K562 (cell line): ENCODE measurements at regions not wholly inside any gene's neighbourhood (a gene's known extent, or its start where the extent isn't known, plus 50 kb on each side); places are given as distances from the start of the nearest gene placed in this dataset.

Experiments used
- ATAC-seq: fragments of 200-7000 bp; cut with Tn5 transposase; 3 replicates; pipeline ENCODE4 v1.9.1; 2020; ENCODE audit warnings: moderate library complexity
- BruUV-seq: library from RNA; stranded (reverse); fragments of 400-500 nt; replicated peaks from 2 replicates; lab custom pipeline; 2021; lab: Mats Ljungman, UMichigan
- CTCF ChIA-PET: fragments of 300-600 bp; formaldehyde crosslinking; extraction: SDS; loops from one replicate; lab custom pipeline; 2021; ENCODE audit warnings: low intra/inter-chr PET ratio; lab: Yijun Ruan, JAX
- POLR2A ChIA-PET: fragments of 300-600, 350-650 bp; sonication (Branson Sonifier 250); formaldehyde crosslinking; extraction: SDS; loops from one replicate; lab custom pipeline; 2021; ENCODE audit warnings: antibody characterized with exemption, inconsistent platforms; lab: Yijun Ruan, JAX
- DNase-seq, 4 experiments: peaks; one replicate each; pipeline versions ENCODE4 v3.0.0 to v3.0.0-alpha.2; 2011 to 2018; ENCODE audit warnings: low spot score in 3 of 4, mixed read lengths in 3 of 4; ENCODE audit errors: extremely low read depth in 1 of 4
- FAIRE-seq: peaks from 2 replicates; lab custom pipeline; 2011; peaks lifted over from hg19 to GRCh38; lab: Jason Lieb, UNC
- H2AFZ ChIP-seq: 2 replicates; pipeline ENCODE4 v1.6.0; 2011; ENCODE audit warnings: low read depth, low read length, control low read depth, inconsistent platforms
- H3K27ac ChIP-seq: fragments of 200-600 bp; 3 replicates; pipeline ENCODE4 v1.8.0; 2011; ENCODE audit warnings: low read depth, mild to moderate bottlenecking, control low read depth, inconsistent platforms, low read length, moderate library complexity, mixed read lengths; ENCODE audit errors: extremely low read depth
- H3K27me3 ChIP-seq, 2 experiments: fragments of 300-600 bp in 1 of 2; 2 replicates in 1 of 2; 3 replicates in 1 of 2; pipeline versions ENCODE4 v1.6.0 to v1.8.0; 2011; ENCODE audit warnings: inconsistent platforms in 2 of 2, low read length in 2 of 2, mild to moderate bottlenecking in 1 of 2, mixed read lengths in 1 of 2, moderate library complexity in 1 of 2; ENCODE audit not compliant: control insufficient read depth in 2 of 2, insufficient read depth in 2 of 2
- H3K36me3 ChIP-seq: fragments of 300-600 bp; 3 replicates; pipeline ENCODE4 v1.8.0; 2011; ENCODE audit warnings: mild to moderate bottlenecking, low read length, inconsistent platforms; ENCODE audit not compliant: control insufficient read depth, insufficient read depth
- H3K4me1 ChIP-seq, 2 experiments: fragments of 200-600 bp in 1 of 2; replicated peaks in 1 of 2; 2 replicates in 1 of 2; 3 replicates in 1 of 2; pipeline versions ENCODE4 v1.5.1 to v1.8.0; 2011; ENCODE audit warnings: inconsistent platforms in 2 of 2, low read length in 2 of 2, mild to moderate bottlenecking in 1 of 2, mixed read lengths in 1 of 2, moderate library complexity in 1 of 2; ENCODE audit not compliant: control insufficient read depth in 2 of 2, insufficient read depth in 2 of 2
- H3K4me2 ChIP-seq: 2 replicates; pipeline ENCODE4 v1.6.1; 2011; ENCODE audit warnings: low read length, control low read depth, inconsistent platforms, mixed read lengths; ENCODE audit not compliant: insufficient read depth
- H3K4me3 ChIP-seq: fragments of 200-600 bp; sonication (generic), shearing (Covaris generic); 2 replicates; pipeline ENCODE4 v1.5.1; 2016; ENCODE audit warnings: control low read depth, inconsistent platforms
- H3K79me2 ChIP-seq: fragments of 200-600 bp; 3 replicates; pipeline ENCODE4 v1.8.0; 2011; ENCODE audit warnings: low read length, inconsistent platforms; ENCODE audit not compliant: control insufficient read depth, insufficient read depth
- H3K9ac ChIP-seq, 2 experiments: 2 replicates each; pipeline versions ENCODE4 v1.6.0 to v1.6.1; 2011; ENCODE audit warnings: low read depth in 2 of 2, low read length in 2 of 2, control low read depth in 1 of 2, inconsistent platforms in 1 of 2, mild to moderate bottlenecking in 1 of 2, mixed read lengths in 1 of 2; ENCODE audit not compliant: insufficient read depth in 1 of 2
- H3K9me1 ChIP-seq: one replicate; pipeline ENCODE4 v1.6.0; 2011; ENCODE audit warnings: inconsistent platforms, mild to moderate bottlenecking, low read length, moderate library complexity; ENCODE audit not compliant: control insufficient read depth, insufficient read depth
- H3K9me3 ChIP-seq: replicated peaks from 2 replicates; pipeline ENCODE4 v1.5.1; 2011; ENCODE audit warnings: low read depth, low read length, inconsistent platforms; ENCODE audit not compliant: control insufficient read depth, insufficient read depth
- H4K20me1 ChIP-seq: replicated peaks from 2 replicates; pipeline ENCODE4 v1.6.1; 2011; ENCODE audit warnings: low read length, inconsistent platforms, mixed read lengths; ENCODE audit not compliant: control insufficient read depth, insufficient read depth
- BHLHE40 ChIP-seq: IDR thresholded peaks from 2 replicates; pipeline ENCODE4 v1.6.1; 2011; ENCODE audit warnings: low read length, improper control_type of control experiment
- DDX20 ChIP-seq: fragments of 450-650 bp; IDR thresholded peaks from 2 replicates; pipeline ENCODE4 v1.6.1; 2016; ENCODE audit warnings: missing genetic modification characterization, low read depth, mild to moderate bottlenecking, missing compliant biosample characterization, moderate library complexity
- HDAC8 ChIP-seq: fragments of 450-650 bp; IDR thresholded peaks from 2 replicates; pipeline ENCODE4 v1.6.1; 2016; ENCODE audit warnings: mild to moderate bottlenecking, missing genetic modification characterization, moderate library complexity, missing compliant biosample characterization
- HNRNPUL1 ChIP-seq: fragments of 200-400 bp; formaldehyde crosslinking; IDR thresholded peaks from 2 replicates; pipeline ENCODE4 v1.6.1; 2017; ENCODE audit warnings: low read length
- KDM4B ChIP-seq, 2 experiments: fragments of 450-650 bp in 1 of 2; sonication (generic) in 1 of 2; IDR thresholded peaks; 2 replicates each; pipeline ENCODE4 v1.6.1; 2016 to 2017; ENCODE audit warnings: borderline replicate concordance in 2 of 2, antibody characterized with exemption in 1 of 2, low read depth in 1 of 2, mild to moderate bottlenecking in 1 of 2
- NFE2L1 ChIP-seq: fragments of 450-650 bp; IDR thresholded peaks from 2 replicates; pipeline ENCODE4 v1.6.1; 2016; ENCODE audit warnings: missing genetic modification characterization, low read depth, mild to moderate bottlenecking, missing compliant biosample characterization, moderate library complexity, borderline replicate concordance
- POLR3A ChIP-seq: IDR thresholded peaks from 2 replicates; pipeline ENCODE4 v1.6.1; 2011; ENCODE audit warnings: borderline replicate concordance, mild to moderate bottlenecking, moderate library complexity; ENCODE audit not compliant: insufficient read length, insufficient read depth; ENCODE audit errors: extremely low read depth
- SIRT6 ChIP-seq: IDR thresholded peaks from one replicate; pipeline ENCODE4 v1.6.1; 2012; ENCODE audit warnings: low read depth, mild to moderate bottlenecking, control low read depth, inconsistent platforms, low read length, moderate library complexity
- SMAD4 ChIP-seq: fragments of 250-450 bp; sonication (Bioruptor Pico); conservative IDR thresholded peaks from 2 replicates; pipeline ENCODE4 v1.8.0; 2021; ENCODE audit warnings: inconsistent platforms, mild to moderate bottlenecking, moderate library complexity
- ZNF232 ChIP-seq: sonication (generic); formaldehyde crosslinking; IDR thresholded peaks from 2 replicates; pipeline ENCODE4 v1.8.0; 2022; ENCODE audit warnings: mild to moderate bottlenecking, missing genetic modification reagents
- ZNF586 ChIP-seq: fragments of 450-650 bp; formaldehyde crosslinking; conservative IDR thresholded peaks from 2 replicates; pipeline ENCODE4 v1.4.0; 2020; ENCODE audit warnings: mild to moderate bottlenecking, moderate library complexity
- WGBS: fragments of 100-300 bp; shearing (Covaris generic); methylation state at CpG from one replicate; pipeline ENCODE4 v1.1.6; 2016; ENCODE audit warnings: low coverage, mixed read lengths; ENCODE audit not compliant: insufficient coverage; ENCODE audit errors: missing lambda C conversion rate; 5-methylcytosine and 5-hydroxymethylcytosine counted together
- in situ Hi-C: fragments of 300-500 bp; cut with MboI; formaldehyde crosslinking; loops from 4 replicates; pipeline ENCODE4 v1.15.0; 2018; ENCODE audit warnings: inconsistent platforms, mixed read lengths
- intact Hi-C: fragments of 100-400 bp; cut with micrococcal nuclease; formaldehyde crosslinking; loops from 2 replicates; pipeline ENCODE4 v1.14.2; 2022
- TF ChIP-seq, protein P1 (sequence below): fragments of 450-650 bp; formaldehyde crosslinking; conservative IDR thresholded peaks from 2 replicates; pipeline ENCODE4 v1.4.0; 2022; ENCODE audit warnings: mild to moderate bottlenecking, missing genetic modification characterization
- TF ChIP-seq, protein P2 (sequence below): fragments of 450-650 bp; IDR thresholded peaks from 2 replicates; pipeline ENCODE4 v1.6.1; 2017; ENCODE audit warnings: mild to moderate bottlenecking, moderate library complexity
- TF ChIP-seq, protein P3 (sequence below): fragments of 200-800 bp; sonication (Bioruptor generic); IDR thresholded peaks from 2 replicates; pipeline ENCODE4 v1.6.1; 2017; ENCODE audit warnings: missing genetic modification characterization, missing compliant biosample characterization
- TF ChIP-seq, protein P4 (sequence below), 2 experiments: fragments of 450-650 bp in 1 of 2; IDR thresholded peaks; 2 replicates each; pipeline ENCODE4 v1.6.1; 2011 to 2017; ENCODE audit warnings: low read depth in 2 of 2, antibody characterized with exemption in 1 of 2, borderline replicate concordance in 1 of 2, low read length in 1 of 2, mild to moderate bottlenecking in 1 of 2, mixed read lengths in 1 of 2; ENCODE audit not compliant: control insufficient read depth in 1 of 2

DNA sequence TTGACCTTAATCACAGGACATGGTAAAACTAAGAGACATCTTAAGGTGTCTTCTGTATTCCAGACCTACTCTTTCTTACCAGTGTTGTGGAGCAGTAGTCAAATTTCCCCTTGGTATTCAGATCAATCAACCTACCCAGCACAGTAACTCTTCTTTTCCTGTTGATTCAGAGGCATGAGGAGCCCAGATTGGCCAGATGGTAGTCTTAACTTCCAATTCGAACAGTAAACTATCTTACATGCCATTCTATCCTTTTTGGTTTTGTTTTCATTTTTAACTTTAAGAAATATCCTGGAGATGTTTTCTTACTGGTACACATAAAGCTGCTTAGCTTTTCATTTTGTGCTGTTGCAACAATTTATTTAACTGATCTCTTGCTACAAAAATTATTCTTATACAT, 630.3 kb upstream of the PKDCC start:
- Histone ChIP-seq H3K4me3 (no peak overlapping the region), H3K79me2 (no peaks in the 10 kb centered on the region), H3K4me1 (no peaks in the 10 kb centered on the region), H3K27me3 (no peaks in the 10 kb centered on the region), H3K9ac (no peak overlapping the region), H3K27ac (no peak overlapping the region), H4K20me1 (no peaks in the 10 kb centered on the region), H3K9me1 (no peaks in the 10 kb centered on the region), H3K36me3 (no peaks in the 10 kb centered on the region), H2AFZ (no peak overlapping the region), H3K4me2 (no peak overlapping the region), H3K9me3 (no peaks in the 10 kb centered on the region)
- intact Hi-C loops (no loop called here), in situ Hi-C loops (no loop called here)
- ATAC-seq (no peak), DNase-seq (no peak), FAIRE-seq (no peak)
- TF ChIP-seq POLR3A (no peak), DDX20 (tag) (no peak), SIRT6 (no peak), ZNF586 (CRISPR knock-in tag) (no peak), HDAC8 (tag) (no peak), BHLHE40 (no peak), HNRNPUL1 (no peak), NFE2L1 (tag) (no peak), KDM4B (IDR thresholded peaks at IDR 0.05; ENCODE audit: borderline replicate concordance in 2 of 2, low read depth in 1 of 2) (no peak), SMAD4 (CRISPR knock-in tag) (no peak), ZNF232 (no peak)
- TF ChIP-seq, protein P1, sequence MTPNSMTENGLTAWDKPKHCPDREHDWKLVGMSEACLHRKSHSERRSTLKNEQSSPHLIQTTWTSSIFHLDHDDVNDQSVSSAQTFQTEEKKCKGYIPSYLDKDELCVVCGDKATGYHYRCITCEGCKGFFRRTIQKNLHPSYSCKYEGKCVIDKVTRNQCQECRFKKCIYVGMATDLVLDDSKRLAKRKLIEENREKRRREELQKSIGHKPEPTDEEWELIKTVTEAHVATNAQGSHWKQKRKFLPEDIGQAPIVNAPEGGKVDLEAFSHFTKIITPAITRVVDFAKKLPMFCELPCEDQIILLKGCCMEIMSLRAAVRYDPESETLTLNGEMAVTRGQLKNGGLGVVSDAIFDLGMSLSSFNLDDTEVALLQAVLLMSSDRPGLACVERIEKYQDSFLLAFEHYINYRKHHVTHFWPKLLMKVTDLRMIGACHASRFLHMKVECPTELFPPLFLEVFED (CRISPR knock-in tag) = no peak
- TF ChIP-seq, protein P2, sequence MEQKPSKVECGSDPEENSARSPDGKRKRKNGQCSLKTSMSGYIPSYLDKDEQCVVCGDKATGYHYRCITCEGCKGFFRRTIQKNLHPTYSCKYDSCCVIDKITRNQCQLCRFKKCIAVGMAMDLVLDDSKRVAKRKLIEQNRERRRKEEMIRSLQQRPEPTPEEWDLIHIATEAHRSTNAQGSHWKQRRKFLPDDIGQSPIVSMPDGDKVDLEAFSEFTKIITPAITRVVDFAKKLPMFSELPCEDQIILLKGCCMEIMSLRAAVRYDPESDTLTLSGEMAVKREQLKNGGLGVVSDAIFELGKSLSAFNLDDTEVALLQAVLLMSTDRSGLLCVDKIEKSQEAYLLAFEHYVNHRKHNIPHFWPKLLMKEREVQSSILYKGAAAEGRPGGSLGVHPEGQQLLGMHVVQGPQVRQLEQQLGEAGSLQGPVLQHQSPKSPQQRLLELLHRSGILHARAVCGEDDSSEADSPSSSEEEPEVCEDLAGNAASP = no peak
- TF ChIP-seq, protein P3, sequence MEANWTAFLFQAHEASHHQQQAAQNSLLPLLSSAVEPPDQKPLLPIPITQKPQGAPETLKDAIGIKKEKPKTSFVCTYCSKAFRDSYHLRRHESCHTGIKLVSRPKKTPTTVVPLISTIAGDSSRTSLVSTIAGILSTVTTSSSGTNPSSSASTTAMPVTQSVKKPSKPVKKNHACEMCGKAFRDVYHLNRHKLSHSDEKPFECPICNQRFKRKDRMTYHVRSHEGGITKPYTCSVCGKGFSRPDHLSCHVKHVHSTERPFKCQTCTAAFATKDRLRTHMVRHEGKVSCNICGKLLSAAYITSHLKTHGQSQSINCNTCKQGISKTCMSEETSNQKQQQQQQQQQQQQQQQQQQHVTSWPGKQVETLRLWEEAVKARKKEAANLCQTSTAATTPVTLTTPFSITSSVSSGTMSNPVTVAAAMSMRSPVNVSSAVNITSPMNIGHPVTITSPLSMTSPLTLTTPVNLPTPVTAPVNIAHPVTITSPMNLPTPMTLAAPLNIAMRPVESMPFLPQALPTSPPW (CRISPR knock-in tag) = no peak
- TF ChIP-seq, protein P4, sequence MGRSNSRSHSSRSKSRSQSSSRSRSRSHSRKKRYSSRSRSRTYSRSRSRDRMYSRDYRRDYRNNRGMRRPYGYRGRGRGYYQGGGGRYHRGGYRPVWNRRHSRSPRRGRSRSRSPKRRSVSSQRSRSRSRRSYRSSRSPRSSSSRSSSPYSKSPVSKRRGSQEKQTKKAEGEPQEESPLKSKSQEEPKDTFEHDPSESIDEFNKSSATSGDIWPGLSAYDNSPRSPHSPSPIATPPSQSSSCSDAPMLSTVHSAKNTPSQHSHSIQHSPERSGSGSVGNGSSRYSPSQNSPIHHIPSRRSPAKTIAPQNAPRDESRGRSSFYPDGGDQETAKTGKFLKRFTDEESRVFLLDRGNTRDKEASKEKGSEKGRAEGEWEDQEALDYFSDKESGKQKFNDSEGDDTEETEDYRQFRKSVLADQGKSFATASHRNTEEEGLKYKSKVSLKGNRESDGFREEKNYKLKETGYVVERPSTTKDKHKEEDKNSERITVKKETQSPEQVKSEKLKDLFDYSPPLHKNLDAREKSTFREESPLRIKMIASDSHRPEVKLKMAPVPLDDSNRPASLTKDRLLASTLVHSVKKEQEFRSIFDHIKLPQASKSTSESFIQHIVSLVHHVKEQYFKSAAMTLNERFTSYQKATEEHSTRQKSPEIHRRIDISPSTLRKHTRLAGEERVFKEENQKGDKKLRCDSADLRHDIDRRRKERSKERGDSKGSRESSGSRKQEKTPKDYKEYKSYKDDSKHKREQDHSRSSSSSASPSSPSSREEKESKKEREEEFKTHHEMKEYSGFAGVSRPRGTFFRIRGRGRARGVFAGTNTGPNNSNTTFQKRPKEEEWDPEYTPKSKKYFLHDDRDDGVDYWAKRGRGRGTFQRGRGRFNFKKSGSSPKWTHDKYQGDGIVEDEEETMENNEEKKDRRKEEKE (IDR thresholded peaks at IDR 0.05; ENCODE audit: borderline replicate concordance in 1 of 2, control insufficient read depth in 1 of 2, low read depth in 2 of 2, low read length in 1 of 2) = no peak
- POLR2A ChIA-PET = no interaction called here
- CTCF ChIA-PET = no interaction called here
- 0% methylated on average over 1 of the region's 1 CpG for WGBS
- no TSS peak for BruUV-seq
